ENCODE measurements at regions not wholly inside any gene's neighbourhood (a gene's known extent, or its start where the extent isn't known, plus 50 kb on each side); places are given as distances from the start of the nearest gene placed in this dataset.

- H3K4me3 ChIP-seq (replicated peaks in 1 of 2; ENCODE audit: low read depth in 1 of 2, low read length in 2 of 2), result no peak overlapping the region
- DNase-seq (ENCODE audit: low read depth, low spot score) (no peak), ATAC-seq (no peak)
- no peak overlapping the region for H3K9ac ChIP-seq (ENCODE audit: low read length)
- no peaks in the 10 kb centered on the region for H3K27me3 ChIP-seq (ENCODE audit: insufficient read depth, low read length)
- H3K27ac ChIP-seq (ENCODE audit: low read depth, low read length), result no peak overlapping the region
- ChIA-PET RAD21 (ENCODE audit: low non-redundant PET in 1 of 2, low total read pairs in 2 of 2, uncharacterized antibody in 2 of 2, unreplicated experiment in 2 of 2) (no interaction called here), POLR2A (no interaction called here), CTCF (no interaction called here)
- TF ChIP-seq RAD21 (IDR thresholded peaks at IDR 0.05; ENCODE audit: low read depth) (peak; percentile 31; the same call in 1 of the 2 replicates), ZNF274 (IDR thresholded peaks at IDR 0.05; ENCODE audit: low read depth, low read length) (no peak)
- intact Hi-C loops (cut with micrococcal nuclease), result no loop called here
- peaks cover 10 to 22% of the 10 kb centered on the region in 2 experiments for H3K4me1 ChIP-seq (ENCODE audit: control insufficient read depth in 1 of 2, insufficient read depth in 2 of 2, low read length in 2 of 2)
- no peaks in the 10 kb centered on the region for H3K9me2 ChIP-seq (ENCODE audit: insufficient read depth)
- H3K36me3 ChIP-seq (ENCODE audit: control insufficient read depth in 1 of 2, insufficient read depth in 2 of 2, low read length in 2 of 2), result no peaks in the 10 kb centered on the region
- H3K4me2 ChIP-seq (ENCODE audit: low read length), result no peak overlapping the region
- no TSS peak for BruUV-seq (replicated peaks)
- no peak overlapping the region for H2AFZ ChIP-seq (ENCODE audit: low read depth, low read length, poor library complexity, severe bottlenecking)
- H4K20me1 ChIP-seq (ENCODE audit: insufficient read depth), result no peaks in the 10 kb centered on the region
- no peaks in the 10 kb centered on the region for H3K79me2 ChIP-seq (ENCODE audit: insufficient read depth, low read length)
- H3K9me3 ChIP-seq (ENCODE audit: control insufficient read depth in 1 of 2, insufficient read depth in 1 of 2, low read depth in 1 of 2, low read length in 2 of 2), result no peaks in the 10 kb centered on the region
Observed at GRCh38 chr2:54048117-54048785, 67.2 kb upstream of the ACYP2 start.

GRCh38 chr2:54047658-54048057, 67.8 kb upstream of the ACYP2 start:
- ChIA-PET CTCF (no interaction called here), POLR2A (no interaction called here), RAD21 (ENCODE audit: low non-redundant PET in 1 of 2, low total read pairs in 2 of 2, uncharacterized antibody in 2 of 2, unreplicated experiment in 2 of 2) (no interaction called here)
- H3K9me2 ChIP-seq (ENCODE audit: insufficient read depth), result no peaks in the 10 kb centered on the region
- TF ChIP-seq YY1 (IDR thresholded peaks at IDR 0.05; ENCODE audit: extremely low read depth, insufficient replicate concordance, low read depth, low read length), result no peak
- TF ChIP-seq MAX (IDR thresholded peaks at IDR 0.05), result no peak
- TF ChIP-seq RAD21 (IDR thresholded peaks at IDR 0.05; ENCODE audit: low read depth), result no peak
- TF ChIP-seq CEBPB (IDR thresholded peaks at IDR 0.05; ENCODE audit: low read depth), result no peak
- no peak for TF ChIP-seq ELF1 (IDR thresholded peaks at IDR 0.05; ENCODE audit: borderline replicate concordance, low read depth)
- no peak for TF ChIP-seq SIN3A (IDR thresholded peaks at IDR 0.05; ENCODE audit: low read depth)
- TF ChIP-seq EZH2 (IDR thresholded peaks at IDR 0.05), result no peak
- no peak for TF ChIP-seq EZH2phosphoT487 (IDR thresholded peaks at IDR 0.05; ENCODE audit: borderline replicate concordance)
- no peak for TF ChIP-seq POLR2AphosphoS5 (IDR thresholded peaks at IDR 0.05; ENCODE audit: low read depth, low read length)
- no peak for TF ChIP-seq CTCF (IDR thresholded peaks at IDR 0.05 in 2 of 3, conservative IDR thresholded peaks at IDR 0.05 in 1 of 3; ENCODE audit: borderline replicate concordance in 1 of 3, insufficient read depth in 1 of 3, low read depth in 2 of 3, low read length in 2 of 3)
- no peak for TF ChIP-seq ZBTB33 (IDR thresholded peaks at IDR 0.05; ENCODE audit: extremely low read depth, insufficient replicate concordance, low read length)
- no peak for TF ChIP-seq SP1 (IDR thresholded peaks at IDR 0.05; ENCODE audit: low read depth)
- TF ChIP-seq TCF7L2 (IDR thresholded peaks at IDR 0.05; ENCODE audit: borderline replicate concordance, extremely low read depth, insufficient read depth, insufficient read length), result no peak
- no peak for TF ChIP-seq JUND (IDR thresholded peaks at IDR 0.05)
- no peak for TF ChIP-seq FOSL1 (IDR thresholded peaks at IDR 0.05; ENCODE audit: low read depth)
- no peak for DNase-seq (ENCODE audit: low read depth, low spot score)
- H4K20me1 ChIP-seq (ENCODE audit: insufficient read depth), result no peaks in the 10 kb centered on the region
- no peaks in the 10 kb centered on the region for H3K27me3 ChIP-seq (ENCODE audit: insufficient read depth, low read length)
- no TSS peak for BruUV-seq (replicated peaks)
- H3K79me2 ChIP-seq (ENCODE audit: insufficient read depth, low read length), result no peaks in the 10 kb centered on the region
- H3K36me3 ChIP-seq (ENCODE audit: control insufficient read depth in 1 of 2, insufficient read depth in 2 of 2, low read length in 2 of 2), result no peaks in the 10 kb centered on the region
- no peak overlapping the region for H3K4me3 ChIP-seq (replicated peaks in 1 of 2; ENCODE audit: low read depth in 1 of 2, low read length in 2 of 2)
- H3K27ac ChIP-seq (ENCODE audit: low read depth, low read length), result no peak overlapping the region
- peaks cover 10 to 21% of the 10 kb centered on the region in 2 experiments for H3K4me1 ChIP-seq (ENCODE audit: control insufficient read depth in 1 of 2, insufficient read depth in 2 of 2, low read length in 2 of 2)
- no peak overlapping the region for H3K9ac ChIP-seq (ENCODE audit: low read length)
- intact Hi-C loops (cut with micrococcal nuclease), result no loop called here
- no peaks in the 10 kb centered on the region for H3K9me3 ChIP-seq (ENCODE audit: control insufficient read depth in 1 of 2, insufficient read depth in 1 of 2, low read depth in 1 of 2, low read length in 2 of 2)
- ATAC-seq, result no peak
- no peak overlapping the region for H3K4me2 ChIP-seq (ENCODE audit: low read length)
- H2AFZ ChIP-seq (ENCODE audit: low read depth, low read length, poor library complexity, severe bottlenecking), result no peak overlapping the region
